DOHH2 (cell line): ENCODE measurements at regions not wholly inside any gene's neighbourhood (a gene's known extent, or its start where the extent isn't known, plus 50 kb on each side); places are given as distances from the start of the nearest gene placed in this dataset.

Experiments
- CTCF ChIP-seq: fragments of 200-600 bp; sonication (generic); IDR thresholded peaks from one replicate; pipeline ENCODE4 v1.5.1; 2014; ENCODE audit warnings: antibody characterized with exemption, mild to moderate bottlenecking, low read depth, low read length; ENCODE audit not compliant: poor library complexity, severe bottlenecking
- EZH2phosphoT487 ChIP-seq: fragments of 200-600 bp; sonication (generic); IDR thresholded peaks from 2 replicates; pipeline ENCODE4 v1.6.1; 2017; ENCODE audit warnings: borderline replicate concordance, mild to moderate bottlenecking, antibody characterized with exemption, low read length, moderate library complexity, mixed read lengths

GRCh38 chr2:60318544-60318943, 234.9 kb downstream of the BCL11A start:
- TF ChIP-seq CTCF (peak; percentile 28), EZH2phosphoT487 (no peak)
